HUES48 (cell line): ENCODE measurements at regions not wholly inside any gene's neighbourhood (a gene's known extent, or its start where the extent isn't known, plus 50 kb on each side); places are given as distances from the start of the nearest gene placed in this dataset.

ENCODE experiments used
- H3K27ac ChIP-seq: one replicate; pipeline ENCODE4 v1.7.0; 2013; ENCODE audit warnings: low read depth, low read length, inconsistent platforms
- H3K27me3 ChIP-seq: 2 replicates; pipeline ENCODE4 v1.6.1; 2013; ENCODE audit warnings: mild to moderate bottlenecking, low read length; ENCODE audit not compliant: control insufficient read depth, insufficient read depth
- H3K36me3 ChIP-seq: 2 replicates; pipeline ENCODE4 v1.6.1; 2013; ENCODE audit warnings: low read length; ENCODE audit not compliant: control insufficient read depth, insufficient read depth
- H3K4me1 ChIP-seq: 2 replicates; pipeline ENCODE4 v1.6.1; 2013; ENCODE audit warnings: mild to moderate bottlenecking, low read length; ENCODE audit not compliant: control insufficient read depth, insufficient read depth
- H3K4me3 ChIP-seq: 2 replicates; pipeline ENCODE4 v1.5.1; 2013; ENCODE audit warnings: mild to moderate bottlenecking, low read depth, low read length
- H3K9ac ChIP-seq: 2 replicates; pipeline ENCODE4 v1.6.1; 2013; ENCODE audit warnings: mild to moderate bottlenecking, low read depth, low read length, moderate library complexity
- H3K9me3 ChIP-seq: 2 replicates; pipeline ENCODE4 v1.6.1; 2013; ENCODE audit warnings: low read length; ENCODE audit not compliant: control insufficient read depth, insufficient read depth

- H3K4me1 ChIP-seq = peaks cover 34% of the 10 kb centered on the region
- no peak overlapping the region for H3K9ac ChIP-seq
- no peak overlapping the region for H3K27ac ChIP-seq
- H3K9me3 ChIP-seq = no peaks in the 10 kb centered on the region
- H3K4me3 ChIP-seq = no peak overlapping the region
- no peaks in the 10 kb centered on the region for H3K36me3 ChIP-seq
- no peaks in the 10 kb centered on the region for H3K27me3 ChIP-seq
Measured at GRCh38 chr7:119758254-119758653, 514.7 kb upstream of the KCND2 start.

- no peak overlapping the region for H3K27ac ChIP-seq
- no peaks in the 10 kb centered on the region for H3K9me3 ChIP-seq
- H3K9ac ChIP-seq = no peak overlapping the region
- H3K4me3 ChIP-seq = no peak overlapping the region
- no peaks in the 10 kb centered on the region for H3K4me1 ChIP-seq
- H3K36me3 ChIP-seq = no peaks in the 10 kb centered on the region
- no peaks in the 10 kb centered on the region for H3K27me3 ChIP-seq
Measured at GRCh38 chr7:119761776-119762175, 511.2 kb upstream of the KCND2 start.

GRCh38 chr7:119782286-119782685, 490.7 kb upstream of the KCND2 start:
- Histone ChIP-seq H3K9ac (no peak overlapping the region), H3K4me1 (no peaks in the 10 kb centered on the region), H3K36me3 (no peaks in the 10 kb centered on the region), H3K27me3 (no peaks in the 10 kb centered on the region), H3K4me3 (no peak overlapping the region), H3K9me3 (no peaks in the 10 kb centered on the region), H3K27ac (no peak overlapping the region)

- no peak overlapping the region for H3K9ac ChIP-seq
- H3K27me3 ChIP-seq = no peaks in the 10 kb centered on the region
- H3K4me3 ChIP-seq = no peak overlapping the region
- no peaks in the 10 kb centered on the region for H3K4me1 ChIP-seq
- no peaks in the 10 kb centered on the region for H3K9me3 ChIP-seq
- H3K36me3 ChIP-seq = no peaks in the 10 kb centered on the region
- H3K27ac ChIP-seq = no peak overlapping the region
Measured at GRCh38 chr7:119783799-119784198, 489.2 kb upstream of the KCND2 start.

GRCh38 chr7:119802147-119802546, 470.8 kb upstream of the KCND2 start:
- H3K36me3 ChIP-seq = no peaks in the 10 kb centered on the region
- H3K9ac ChIP-seq = no peak overlapping the region
- no peak overlapping the region for H3K27ac ChIP-seq
- H3K9me3 ChIP-seq = no peaks in the 10 kb centered on the region
- no peaks in the 10 kb centered on the region for H3K4me1 ChIP-seq
- no peak overlapping the region for H3K4me3 ChIP-seq
- H3K27me3 ChIP-seq = no peaks in the 10 kb centered on the region

GRCh38 chr7:119825091-119825655, 447.8 kb upstream of the KCND2 start:
- no peak overlapping the region for H3K4me3 ChIP-seq
- H3K9me3 ChIP-seq = no peaks in the 10 kb centered on the region
- no peaks in the 10 kb centered on the region for H3K36me3 ChIP-seq
- H3K27ac ChIP-seq = no peak overlapping the region
- no peaks in the 10 kb centered on the region for H3K4me1 ChIP-seq
- no peaks in the 10 kb centered on the region for H3K27me3 ChIP-seq
- H3K9ac ChIP-seq = no peak overlapping the region

- Histone ChIP-seq H3K27me3 (no peaks in the 10 kb centered on the region), H3K4me1 (no peaks in the 10 kb centered on the region), H3K9me3 (no peaks in the 10 kb centered on the region), H3K27ac (no peak overlapping the region), H3K4me3 (no peak overlapping the region), H3K36me3 (no peaks in the 10 kb centered on the region), H3K9ac (no peak overlapping the region)
Measured at GRCh38 chr7:119826547-119826946, 446.4 kb upstream of the KCND2 start.

- Histone ChIP-seq H3K9me3 (no peaks in the 10 kb centered on the region; the same call in 1 of the 2 replicates), H3K4me1 (peaks cover 19% of the 10 kb centered on the region), H3K9ac (no peak overlapping the region), H3K27me3 (no peaks in the 10 kb centered on the region), H3K36me3 (no peaks in the 10 kb centered on the region), H3K4me3 (no peak overlapping the region), H3K27ac (no peak overlapping the region)
Measured at GRCh38 chr7:119838444-119838843, 434.5 kb upstream of the KCND2 start.

- Histone ChIP-seq H3K4me1 (peaks cover 11% of the 10 kb centered on the region), H3K9ac (no peak overlapping the region), H3K9me3 (no peaks in the 10 kb centered on the region; the same call in 1 of the 2 replicates), H3K27ac (no peak overlapping the region), H3K4me3 (no peak overlapping the region), H3K36me3 (no peaks in the 10 kb centered on the region), H3K27me3 (no peaks in the 10 kb centered on the region)
Measured at GRCh38 chr7:119842337-119842736, 430.6 kb upstream of the KCND2 start.

GRCh38 chr7:119842786-119843185, 430.2 kb upstream of the KCND2 start:
- Histone ChIP-seq H3K9ac (no peak overlapping the region), H3K4me1 (peaks cover 11% of the 10 kb centered on the region), H3K4me3 (no peak overlapping the region), H3K27ac (no peak overlapping the region), H3K36me3 (no peaks in the 10 kb centered on the region), H3K9me3 (no peaks in the 10 kb centered on the region; the same call in 1 of the 2 replicates), H3K27me3 (no peaks in the 10 kb centered on the region)

- Histone ChIP-seq H3K9ac (no peak overlapping the region), H3K27me3 (no peaks in the 10 kb centered on the region), H3K4me1 (no peaks in the 10 kb centered on the region), H3K27ac (no peak overlapping the region), H3K36me3 (no peaks in the 10 kb centered on the region), H3K9me3 (no peaks in the 10 kb centered on the region), H3K4me3 (no peak overlapping the region)
Measured at GRCh38 chr7:119861385-119861784, 411.6 kb upstream of the KCND2 start.

GRCh38 chr7:119868387-119868786, 404.6 kb upstream of the KCND2 start:
- no peaks in the 10 kb centered on the region for H3K27me3 ChIP-seq
- H3K9ac ChIP-seq = no peak overlapping the region
- no peak overlapping the region for H3K4me3 ChIP-seq
- no peaks in the 10 kb centered on the region for H3K4me1 ChIP-seq
- no peaks in the 10 kb centered on the region for H3K36me3 ChIP-seq
- no peaks in the 10 kb centered on the region for H3K9me3 ChIP-seq
- no peak overlapping the region for H3K27ac ChIP-seq
